ENCODE measurements at regions not wholly inside any gene's neighbourhood (a gene's known extent, or its start where the extent isn't known, plus 50 kb on each side); places are given as distances from the start of the nearest gene placed in this dataset.

DNA sequence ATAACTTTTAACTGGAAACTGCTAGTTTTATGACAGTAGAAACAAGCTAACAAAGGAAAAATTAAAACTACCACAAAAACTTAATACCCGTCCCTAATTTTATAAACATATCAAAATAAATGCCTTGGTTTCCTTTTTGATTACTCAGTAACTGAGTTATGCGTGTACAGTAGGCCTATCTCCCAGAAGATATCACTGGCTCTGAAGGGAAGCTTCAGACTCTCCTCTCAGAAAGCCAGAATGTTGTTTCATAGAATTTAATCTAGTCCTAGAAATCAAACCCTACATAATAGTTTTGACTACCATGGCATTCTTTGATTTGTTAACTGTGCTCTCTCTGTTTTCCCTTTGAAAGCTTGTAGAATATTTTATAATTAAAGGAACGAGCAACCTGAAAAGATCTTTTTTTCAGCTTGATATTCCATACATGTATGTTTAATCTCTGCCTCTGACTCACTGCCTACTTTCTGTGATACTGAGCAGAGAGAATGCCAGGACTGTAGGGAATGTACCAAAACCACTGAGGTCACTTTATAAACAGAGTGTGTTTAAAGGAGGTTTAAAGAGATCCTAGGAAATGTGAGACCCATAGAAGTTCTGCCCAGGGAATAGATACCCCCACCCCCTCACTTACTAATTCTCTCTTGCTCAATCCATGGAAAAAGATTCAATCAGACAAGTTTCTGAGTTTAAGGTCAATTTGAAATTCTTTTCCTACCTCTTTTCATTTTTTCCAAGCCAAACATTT, 311.5 kb downstream of the HDGFL1 start:
- TF ChIP-seq CTCF (IDR thresholded peaks at IDR 0.05), result no peak
- no peak for TF ChIP-seq POLR2A (IDR thresholded peaks at IDR 0.05)

Data from thyroid gland (tissue), 4 donors.